Dedifferentiated amniotic fluid mesenchymal stem cell (primary cell): ENCODE measurements at regions not wholly inside any gene's neighbourhood (a gene's known extent, or its start where the extent isn't known, plus 50 kb on each side); places are given as distances from the start of the nearest gene placed in this dataset.
"Not testable (repeated sequence)": the region's sequence is repeated elsewhere in the genome, so short reads cannot be mapped to it uniquely, and the experiment has no call there.

Experiments used
- DNase-seq: peaks from one replicate; pipeline ENCODE4 v3.0.0-alpha.2; 2016; ENCODE audit errors: extremely low spot score

DNA sequence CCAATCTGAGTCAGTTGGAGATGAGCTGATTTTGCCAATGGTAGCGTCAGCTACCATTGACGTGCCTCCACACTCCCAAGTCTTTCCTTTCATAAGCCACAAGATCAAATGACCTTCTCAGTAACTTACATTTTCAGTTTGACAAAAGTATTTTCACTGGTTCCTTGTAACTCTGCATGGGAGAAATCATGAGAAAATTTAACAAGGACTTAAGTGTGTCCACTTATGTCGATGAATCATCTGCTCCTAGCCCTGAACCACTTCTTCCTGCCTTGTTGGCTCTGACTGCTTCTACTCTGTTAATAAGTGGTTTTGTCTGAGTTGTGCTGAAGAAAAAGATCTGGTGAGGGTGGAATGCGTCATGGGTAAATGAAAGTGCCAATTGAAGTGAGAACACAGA is 101.2 kb downstream of the NFKBIZ start:
- DNase-seq: no peak

- no peak for DNase-seq
Measured at GRCh38 chr3:101950985-101951733, 101.8 kb downstream of the NFKBIZ start.

DNA sequence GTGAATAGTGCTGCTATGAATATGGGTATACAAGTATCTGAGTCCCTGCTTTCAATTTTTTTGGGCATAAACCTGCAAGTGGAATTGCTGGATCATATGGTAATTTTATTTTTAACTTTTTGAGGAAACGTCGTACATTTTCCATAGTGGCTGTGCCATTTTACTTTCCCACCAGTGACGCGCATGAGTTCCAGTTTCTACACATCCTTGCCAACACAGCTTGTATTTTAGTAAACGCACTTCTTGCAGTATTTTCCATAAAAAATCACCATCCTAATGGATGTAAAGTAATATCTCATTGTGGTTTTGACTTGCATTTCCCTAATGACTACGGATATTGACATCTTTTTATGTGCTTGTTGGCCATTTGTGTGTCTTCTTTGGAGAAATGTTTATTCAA is 105.0 kb downstream of the NFKBIZ start:
- no peak for DNase-seq

- no peak for DNase-seq
Measured at GRCh38 chr3:101954936-101955335, 105.6 kb downstream of the NFKBIZ start.

GRCh38 chr3:101962055-101962454 is 112.7 kb downstream of the NFKBIZ start:
- no peak for DNase-seq

DNA sequence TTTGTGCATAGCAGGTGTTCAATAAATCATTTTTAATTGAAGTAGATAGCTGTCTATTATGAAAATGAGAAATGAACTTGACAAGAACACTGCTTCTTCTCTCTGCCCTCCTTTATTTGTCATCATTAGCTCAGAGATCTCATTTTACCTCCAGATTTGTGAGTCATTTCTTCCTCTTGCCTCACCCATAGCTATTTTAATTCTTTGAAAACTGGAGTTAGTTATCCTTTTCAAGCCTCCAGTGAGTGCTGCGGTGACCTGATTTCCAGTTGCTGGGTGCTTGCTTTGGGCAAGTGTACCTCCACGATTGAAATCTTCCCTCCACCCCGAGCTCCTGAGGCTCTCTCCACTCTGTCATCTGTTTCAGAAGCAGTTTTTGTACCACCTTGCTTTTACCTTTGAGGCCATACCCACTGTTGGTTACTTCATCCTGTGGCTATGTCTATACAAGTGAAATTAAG is 114.6 kb downstream of the NFKBIZ start:
- peak; percentile 48 for DNase-seq

- DNase-seq: no peak
Measured at GRCh38 chr3:101964861-101965260, 115.5 kb downstream of the NFKBIZ start.

DNA sequence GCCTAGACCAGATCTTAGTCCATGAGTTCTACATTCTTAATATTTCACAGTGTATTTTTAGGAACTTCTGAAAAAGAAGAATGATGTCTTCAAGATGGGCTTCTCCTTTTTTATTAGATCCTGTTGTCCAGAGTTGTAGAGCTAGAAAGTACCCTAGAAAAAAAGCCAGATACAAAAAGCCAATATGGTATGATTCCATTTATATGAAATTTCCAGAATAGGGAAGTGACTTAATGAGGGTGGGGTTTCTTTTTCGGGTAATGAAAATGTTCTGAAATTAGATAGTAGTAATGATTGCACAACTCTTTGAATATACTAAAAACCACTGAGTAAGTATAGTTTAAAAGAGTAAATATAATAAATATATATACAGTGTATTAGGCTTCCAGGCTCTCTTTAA is 116.9 kb downstream of the NFKBIZ start:
- no peak for DNase-seq

- no peak for DNase-seq
Measured at GRCh38 chr3:101970212-101970611, 120.9 kb downstream of the NFKBIZ start.

DNA sequence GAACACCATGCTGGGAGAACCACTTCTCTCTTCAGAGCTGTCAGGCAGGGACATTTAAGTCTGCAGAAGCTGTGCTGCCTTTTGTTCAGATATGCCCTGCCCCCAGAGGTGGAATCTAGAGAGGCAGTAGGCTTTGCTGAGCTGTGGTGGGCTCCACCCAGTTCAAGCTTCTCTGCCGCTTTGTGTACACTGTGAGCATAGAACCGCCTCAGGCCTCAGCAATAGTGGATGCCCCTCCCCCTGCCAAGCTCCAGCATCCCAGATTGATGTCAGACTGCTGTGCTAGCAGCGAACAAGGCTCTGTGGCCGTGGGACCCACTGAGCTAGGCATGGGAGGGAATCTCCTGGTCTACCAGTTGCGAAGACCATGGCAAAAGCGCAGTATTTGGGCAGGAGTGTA is 121.6 kb downstream of the NFKBIZ start:
- no peak for DNase-seq

GRCh38 chr3:101972430-101973162 is 123.3 kb downstream of the NFKBIZ start:
- DNase-seq: no peak

GRCh38 chr3:101973163-101973505 is 123.8 kb downstream of the NFKBIZ start:
- DNase-seq: no peak

GRCh38 chr3:101975415-101975814 is 126.1 kb downstream of the NFKBIZ start:
- not testable (repeated sequence) for DNase-seq

GRCh38 chr3:101976473-101976872 is 127.2 kb downstream of the NFKBIZ start:
- no peak for DNase-seq

GRCh38 chr3:101978348-101978747 is 129.0 kb downstream of the NFKBIZ start:
- no peak for DNase-seq

DNA sequence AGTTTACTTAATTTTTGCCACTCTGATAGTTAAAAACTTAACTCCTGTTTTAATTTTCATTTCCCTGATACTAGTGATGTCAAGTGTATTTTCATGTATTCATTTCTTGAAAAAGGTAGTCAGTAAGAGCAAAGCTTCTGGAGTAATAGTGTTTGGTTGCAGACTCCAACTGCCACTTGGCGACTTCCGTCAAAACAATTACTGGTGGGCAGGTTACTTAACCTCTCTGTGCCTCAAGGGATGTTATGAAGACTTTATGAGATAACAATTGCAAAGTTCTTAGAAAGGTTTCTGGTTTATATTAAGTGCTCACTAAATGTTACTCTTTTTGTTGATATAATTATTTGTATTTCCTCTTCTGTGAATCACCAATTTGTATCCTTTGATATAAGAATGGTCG is 129.7 kb downstream of the NFKBIZ start:
- no peak for DNase-seq

GRCh38 chr3:101984356-101984755 is 135.0 kb downstream of the NFKBIZ start:
- DNase-seq: no peak

GRCh38 chr3:101988596-101988995 is 139.3 kb downstream of the NFKBIZ start:
- no peak for DNase-seq

DNA sequence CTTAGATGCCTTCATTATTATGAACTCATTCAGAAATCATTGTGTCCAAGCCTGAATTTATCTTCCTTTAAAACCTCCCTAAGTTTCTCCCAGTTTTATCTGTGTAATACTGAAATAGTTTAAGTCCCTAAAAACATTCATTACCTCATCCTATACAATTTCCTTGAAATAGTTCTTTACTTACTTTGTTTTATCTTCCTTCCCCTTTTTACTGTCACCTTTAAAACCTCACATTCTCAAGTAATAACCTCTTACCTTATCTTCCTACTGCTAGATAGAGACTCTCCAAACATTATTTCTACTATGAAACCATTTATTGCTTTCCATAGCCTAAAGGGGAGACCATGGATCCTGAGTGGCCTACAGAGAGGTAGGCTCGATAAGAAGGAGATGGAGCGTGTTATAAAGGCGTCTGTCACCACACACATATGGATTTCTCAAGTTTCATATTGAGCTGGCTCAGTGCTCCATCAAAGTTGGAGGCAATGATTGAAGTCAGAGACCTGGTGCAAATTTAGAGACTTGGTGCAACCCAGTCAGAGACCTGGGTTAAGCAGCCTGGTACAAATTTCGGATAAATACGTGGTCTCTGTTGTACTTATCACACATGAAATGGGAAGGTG is 140.4 kb downstream of the NFKBIZ start:
- DNase-seq: no peak

DNA sequence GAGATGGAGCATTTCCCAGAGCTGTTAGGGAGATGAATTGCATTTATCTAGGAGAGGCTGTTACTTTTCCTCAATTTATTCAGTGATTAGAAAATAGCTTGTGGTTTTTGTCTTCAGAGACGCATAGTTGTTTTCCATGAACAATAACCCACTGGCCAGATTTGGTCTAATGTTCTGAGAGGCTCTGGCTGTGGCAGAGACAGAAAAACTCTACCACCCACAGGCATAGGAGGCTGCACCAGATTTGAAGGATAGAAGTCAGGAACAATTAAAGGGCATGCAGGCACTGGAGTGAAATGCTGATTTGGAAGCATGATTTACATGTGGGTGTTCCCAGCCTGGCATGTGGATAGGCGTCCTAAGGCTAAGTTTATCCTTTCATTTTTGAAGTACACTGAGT is 143.5 kb downstream of the NFKBIZ start:
- no peak for DNase-seq

GRCh38 chr3:101994386-101994785 is 145.1 kb downstream of the NFKBIZ start:
- no peak for DNase-seq

- DNase-seq: peak; percentile 18
Measured at GRCh38 chr3:101995371-101996046, 146.2 kb downstream of the NFKBIZ start.
